Femur (tissue), 1 donor: ENCODE measurements at regions not wholly inside any gene's neighbourhood (a gene's known extent, or its start where the extent isn't known, plus 50 kb on each side); places are given as distances from the start of the nearest gene placed in this dataset.
"Not testable (repeated sequence)": the region's sequence is repeated elsewhere in the genome, so short reads cannot be mapped to it uniquely, and the experiment has no call there.

Experiments used
- DNase-seq: peaks from one replicate; pipeline ENCODE4 v3.0.0-alpha.2; 2017

GRCh38 chr5:62046191-62046590, 259.8 kb upstream of the KIF2A start:
- DNase-seq, result no peak

GRCh38 chr5:62051747-62052146, 254.3 kb upstream of the KIF2A start:
- DNase-seq, result no peak

- no peak for DNase-seq
These were observed 246.0 kb upstream of the KIF2A start for GRCh38 chr5:62059960-62060359.

GRCh38 chr5:62065050-62065449, 241.0 kb upstream of the KIF2A start:
- no peak for DNase-seq

- DNase-seq, result no peak
These were observed 239.2 kb upstream of the KIF2A start for GRCh38 chr5:62066761-62067277.

- no peak for DNase-seq
These were observed 237.5 kb upstream of the KIF2A start for GRCh38 chr5:62068554-62068953.

- DNase-seq, result no peak
These were observed 228.6 kb upstream of the KIF2A start for GRCh38 chr5:62077387-62077786.

GRCh38 chr5:62077823-62078550, 228.0 kb upstream of the KIF2A start:
- no peak for DNase-seq

GRCh38 chr5:62082370-62082801, 223.6 kb upstream of the KIF2A start:
- DNase-seq, result no peak

- DNase-seq, result no peak
These were observed 222.8 kb upstream of the KIF2A start for GRCh38 chr5:62083247-62083646.

- no peak for DNase-seq
These were observed 222.3 kb upstream of the KIF2A start for GRCh38 chr5:62083661-62084060.

- no peak for DNase-seq
These were observed 221.6 kb upstream of the KIF2A start for GRCh38 chr5:62084391-62084790.

- DNase-seq, result no peak
These were observed 215.1 kb upstream of the KIF2A start for GRCh38 chr5:62090953-62091352.

- DNase-seq, result no peak
These were observed 212.6 kb upstream of the KIF2A start for GRCh38 chr5:62093411-62093810.

GRCh38 chr5:62093976-62094375, 212.0 kb upstream of the KIF2A start:
- DNase-seq, result peak; percentile 54

- no peak for DNase-seq
These were observed 208.6 kb upstream of the KIF2A start for GRCh38 chr5:62097361-62097760.

- no peak for DNase-seq
These were observed 205.8 kb upstream of the KIF2A start for GRCh38 chr5:62100201-62100600.

- DNase-seq, result not testable (repeated sequence)
These were observed 202.1 kb upstream of the KIF2A start for GRCh38 chr5:62103863-62104262.

GRCh38 chr5:62111428-62111827, 194.6 kb upstream of the KIF2A start:
- DNase-seq, result no peak

- DNase-seq, result no peak
These were observed 193.2 kb upstream of the KIF2A start for GRCh38 chr5:62112689-62113228.

- no peak for DNase-seq
These were observed 191.0 kb upstream of the KIF2A start for GRCh38 chr5:62115014-62115413.

- no peak for DNase-seq
These were observed 181.7 kb upstream of the KIF2A start for GRCh38 chr5:62124266-62124665.

- DNase-seq, result no peak
These were observed 179.9 kb upstream of the KIF2A start for GRCh38 chr5:62126090-62126489.

- DNase-seq, result no peak
These were observed 178.8 kb upstream of the KIF2A start for GRCh38 chr5:62127098-62127736.
